ENCODE measurements at regions not wholly inside any gene's neighbourhood (a gene's known extent, or its start where the extent isn't known, plus 50 kb on each side); places are given as distances from the start of the nearest gene placed in this dataset.

DNA sequence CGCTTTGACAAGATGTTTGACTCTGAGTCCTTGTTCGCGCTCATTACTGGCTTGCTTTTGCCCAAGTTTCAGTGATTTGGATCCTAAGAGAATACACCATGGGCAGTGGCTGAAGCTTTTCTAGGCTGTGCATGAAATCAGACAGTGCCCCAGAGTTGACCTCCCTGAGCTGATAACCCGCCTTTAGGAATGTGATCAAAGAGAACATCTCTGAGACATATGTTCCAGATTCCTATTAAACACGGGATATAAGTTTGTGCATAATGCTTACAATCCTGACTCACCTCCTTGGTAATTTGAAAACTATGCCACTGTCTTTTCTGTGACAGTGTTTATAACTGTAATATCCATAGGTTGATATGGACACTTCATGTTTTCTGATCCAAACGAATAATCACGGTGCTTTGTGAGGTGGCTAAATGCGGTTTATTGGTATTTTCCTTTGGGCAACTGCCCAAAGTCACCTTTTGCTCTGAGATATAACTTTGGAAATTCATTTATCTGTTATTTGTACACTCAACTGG lies 732.9 kb downstream of the MTRR start:
- Histone ChIP-seq H3K36me3 (ENCODE audit: control insufficient read depth, insufficient read depth, low read length) (no peaks in the 10 kb centered on the region), H3K4me1 (ENCODE audit: control insufficient read depth, extremely low read depth, insufficient read depth, low read length) (no peaks in the 10 kb centered on the region), H3K4me3 (replicated peaks in 1 of 4; ENCODE audit: control extremely low read depth in 1 of 4, insufficient read depth in 1 of 4, low read depth in 3 of 4, low read length in 4 of 4) (no peak overlapping the region), H3K9ac (ENCODE audit: insufficient read depth, low read length) (no peak overlapping the region), H3K79me2 (ENCODE audit: control insufficient read depth, insufficient read depth, low read length) (no peaks in the 10 kb centered on the region), H3K4me2 (ENCODE audit: extremely low read depth, insufficient read depth, low read length) (no peak overlapping the region), H3K9me3 (ENCODE audit: control insufficient read depth, insufficient read depth, low read depth, low read length) (no peaks in the 10 kb centered on the region), H3K27ac (ENCODE audit: insufficient read depth, low read length) (no peak overlapping the region), H4K20me1 (ENCODE audit: control insufficient read depth, extremely low read depth, insufficient read depth, low read length) (no peaks in the 10 kb centered on the region), H2AFZ (ENCODE audit: low read length) (no peak overlapping the region), H3K27me3 (ENCODE audit: control insufficient read depth, insufficient read depth, low read length) (no peaks in the 10 kb centered on the region)
- TF ChIP-seq, protein P1, sequence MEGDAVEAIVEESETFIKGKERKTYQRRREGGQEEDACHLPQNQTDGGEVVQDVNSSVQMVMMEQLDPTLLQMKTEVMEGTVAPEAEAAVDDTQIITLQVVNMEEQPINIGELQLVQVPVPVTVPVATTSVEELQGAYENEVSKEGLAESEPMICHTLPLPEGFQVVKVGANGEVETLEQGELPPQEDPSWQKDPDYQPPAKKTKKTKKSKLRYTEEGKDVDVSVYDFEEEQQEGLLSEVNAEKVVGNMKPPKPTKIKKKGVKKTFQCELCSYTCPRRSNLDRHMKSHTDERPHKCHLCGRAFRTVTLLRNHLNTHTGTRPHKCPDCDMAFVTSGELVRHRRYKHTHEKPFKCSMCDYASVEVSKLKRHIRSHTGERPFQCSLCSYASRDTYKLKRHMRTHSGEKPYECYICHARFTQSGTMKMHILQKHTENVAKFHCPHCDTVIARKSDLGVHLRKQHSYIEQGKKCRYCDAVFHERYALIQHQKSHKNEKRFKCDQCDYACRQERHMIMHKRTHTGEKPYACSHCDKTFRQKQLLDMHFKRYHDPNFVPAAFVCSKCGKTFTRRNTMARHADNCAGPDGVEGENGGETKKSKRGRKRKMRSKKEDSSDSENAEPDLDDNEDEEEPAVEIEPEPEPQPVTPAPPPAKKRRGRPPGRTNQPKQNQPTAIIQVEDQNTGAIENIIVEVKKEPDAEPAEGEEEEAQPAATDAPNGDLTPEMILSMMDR (conservative IDR thresholded peaks at IDR 0.05 in 1 of 2, IDR thresholded peaks at IDR 0.05 in 1 of 2; ENCODE audit: low read depth in 1 of 2, low read length in 2 of 2), result no peak
- TF ChIP-seq EZH2 (IDR thresholded peaks at IDR 0.05; ENCODE audit: low read length, missing control alignments), result no peak
- DNase-seq (ENCODE audit: low read depth in 2 of 2), result no peak

DNA sequence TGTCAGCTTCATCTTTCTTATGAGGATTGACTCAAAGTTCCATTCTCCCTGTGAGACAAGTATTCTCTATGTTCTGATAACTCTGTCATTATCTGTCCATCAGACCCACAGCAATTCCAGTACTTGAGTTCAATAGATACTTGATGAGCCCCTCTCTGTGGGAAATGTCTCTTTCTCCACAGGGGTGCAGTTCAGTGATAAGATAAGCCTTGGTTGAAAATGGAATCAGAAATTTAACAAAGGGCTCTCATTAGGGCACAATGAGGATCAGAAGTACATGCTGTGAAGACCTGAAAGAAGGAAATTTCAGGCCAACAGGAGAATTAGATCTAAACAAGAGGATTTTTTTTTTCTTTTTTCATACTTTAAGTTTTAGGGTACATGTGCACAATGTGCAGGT lies 737.3 kb downstream of the MTRR start:
- no peaks in the 10 kb centered on the region for H3K4me1 ChIP-seq (ENCODE audit: control insufficient read depth, extremely low read depth, insufficient read depth, low read length)
- H3K36me3 ChIP-seq (ENCODE audit: control insufficient read depth, insufficient read depth, low read length), result no peaks in the 10 kb centered on the region
- H3K9me3 ChIP-seq (ENCODE audit: control insufficient read depth, insufficient read depth, low read depth, low read length), result no peaks in the 10 kb centered on the region
- no peak overlapping the region for H3K4me2 ChIP-seq (ENCODE audit: extremely low read depth, insufficient read depth, low read length)
- H3K4me3 ChIP-seq (replicated peaks in 1 of 4; ENCODE audit: control extremely low read depth in 1 of 4, insufficient read depth in 1 of 4, low read depth in 3 of 4, low read length in 4 of 4), result no peak overlapping the region
- no peaks in the 10 kb centered on the region for H3K79me2 ChIP-seq (ENCODE audit: control insufficient read depth, insufficient read depth, low read length)
- H4K20me1 ChIP-seq (ENCODE audit: control insufficient read depth, extremely low read depth, insufficient read depth, low read length), result no peaks in the 10 kb centered on the region
- TF ChIP-seq, protein P1 (conservative IDR thresholded peaks at IDR 0.05 in 1 of 2, IDR thresholded peaks at IDR 0.05 in 1 of 2; ENCODE audit: low read depth in 1 of 2, low read length in 2 of 2), result no peak
- H2AFZ ChIP-seq (ENCODE audit: low read length), result no peak overlapping the region
- no peak for DNase-seq (ENCODE audit: low read depth in 2 of 2)
- H3K27ac ChIP-seq (ENCODE audit: insufficient read depth, low read length), result no peak overlapping the region
- H3K27me3 ChIP-seq (ENCODE audit: control insufficient read depth, insufficient read depth, low read length), result no peaks in the 10 kb centered on the region
- no peak overlapping the region for H3K9ac ChIP-seq (ENCODE audit: insufficient read depth, low read length)

DNA sequence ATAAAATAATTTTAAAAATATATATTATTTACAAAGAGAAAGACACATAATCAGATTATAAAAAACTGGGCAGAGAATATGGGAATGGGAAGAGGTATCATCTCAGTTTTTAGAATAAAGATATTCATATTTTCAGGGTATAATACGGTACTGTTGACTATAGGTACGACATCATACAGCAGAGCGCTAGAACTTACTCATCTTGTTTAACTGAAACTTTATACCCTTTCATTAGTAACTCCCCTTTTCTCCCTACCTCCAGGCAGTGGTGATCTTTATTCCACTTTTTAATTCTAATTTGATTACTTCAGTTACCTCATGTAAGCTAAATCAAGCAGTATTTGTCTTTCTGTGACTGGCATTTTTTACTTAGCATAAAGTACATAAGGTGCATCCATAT lies 742.1 kb downstream of the MTRR start:
- Histone ChIP-seq H3K79me2 (ENCODE audit: control insufficient read depth, insufficient read depth, low read length) (no peaks in the 10 kb centered on the region), H3K36me3 (ENCODE audit: control insufficient read depth, insufficient read depth, low read length) (no peaks in the 10 kb centered on the region), H3K9me3 (ENCODE audit: control insufficient read depth, insufficient read depth, low read depth, low read length) (no peaks in the 10 kb centered on the region), H3K4me3 (replicated peaks in 1 of 4; ENCODE audit: control extremely low read depth in 1 of 4, insufficient read depth in 1 of 4, low read depth in 3 of 4, low read length in 4 of 4) (no peak overlapping the region), H3K4me2 (ENCODE audit: extremely low read depth, insufficient read depth, low read length) (no peak overlapping the region), H2AFZ (ENCODE audit: low read length) (no peak overlapping the region), H3K27ac (ENCODE audit: insufficient read depth, low read length) (no peak overlapping the region), H4K20me1 (ENCODE audit: control insufficient read depth, extremely low read depth, insufficient read depth, low read length) (no peaks in the 10 kb centered on the region), H3K4me1 (ENCODE audit: control insufficient read depth, extremely low read depth, insufficient read depth, low read length) (no peaks in the 10 kb centered on the region), H3K9ac (ENCODE audit: insufficient read depth, low read length) (no peak overlapping the region), H3K27me3 (ENCODE audit: control insufficient read depth, insufficient read depth, low read length) (no peaks in the 10 kb centered on the region)
- DNase-seq (ENCODE audit: low read depth in 2 of 2), result no peak
- TF ChIP-seq, protein P1 (conservative IDR thresholded peaks at IDR 0.05 in 1 of 2, IDR thresholded peaks at IDR 0.05 in 1 of 2; ENCODE audit: low read depth in 1 of 2, low read length in 2 of 2), result no peak
- TF ChIP-seq EZH2 (IDR thresholded peaks at IDR 0.05; ENCODE audit: low read length, missing control alignments), result no peak

Data from fibroblast of lung (primary cell).